DND-41 (cell line): ENCODE measurements at regions not wholly inside any gene's neighbourhood (a gene's known extent, or its start where the extent isn't known, plus 50 kb on each side); places are given as distances from the start of the nearest gene placed in this dataset.

Source experiments
- EZH2 ChIP-seq: IDR thresholded peaks from 3 replicates; pipeline ENCODE4 v1.6.1; 2012; ENCODE audit warnings: borderline replicate concordance, low read depth, mild to moderate bottlenecking, moderate library complexity, low read length, inconsistent platforms; ENCODE audit not compliant: severe bottlenecking
- TF ChIP-seq, protein P1 (sequence below): IDR thresholded peaks from 2 replicates; pipeline ENCODE4 v1.5.1; 2012; ENCODE audit warnings: borderline replicate concordance, low read length, moderate library complexity, mild to moderate bottlenecking; ENCODE audit not compliant: poor library complexity, severe bottlenecking; ENCODE audit errors: extremely low read depth

- TF ChIP-seq, protein P1, sequence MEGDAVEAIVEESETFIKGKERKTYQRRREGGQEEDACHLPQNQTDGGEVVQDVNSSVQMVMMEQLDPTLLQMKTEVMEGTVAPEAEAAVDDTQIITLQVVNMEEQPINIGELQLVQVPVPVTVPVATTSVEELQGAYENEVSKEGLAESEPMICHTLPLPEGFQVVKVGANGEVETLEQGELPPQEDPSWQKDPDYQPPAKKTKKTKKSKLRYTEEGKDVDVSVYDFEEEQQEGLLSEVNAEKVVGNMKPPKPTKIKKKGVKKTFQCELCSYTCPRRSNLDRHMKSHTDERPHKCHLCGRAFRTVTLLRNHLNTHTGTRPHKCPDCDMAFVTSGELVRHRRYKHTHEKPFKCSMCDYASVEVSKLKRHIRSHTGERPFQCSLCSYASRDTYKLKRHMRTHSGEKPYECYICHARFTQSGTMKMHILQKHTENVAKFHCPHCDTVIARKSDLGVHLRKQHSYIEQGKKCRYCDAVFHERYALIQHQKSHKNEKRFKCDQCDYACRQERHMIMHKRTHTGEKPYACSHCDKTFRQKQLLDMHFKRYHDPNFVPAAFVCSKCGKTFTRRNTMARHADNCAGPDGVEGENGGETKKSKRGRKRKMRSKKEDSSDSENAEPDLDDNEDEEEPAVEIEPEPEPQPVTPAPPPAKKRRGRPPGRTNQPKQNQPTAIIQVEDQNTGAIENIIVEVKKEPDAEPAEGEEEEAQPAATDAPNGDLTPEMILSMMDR, result no peak
- no peak for TF ChIP-seq EZH2
These were observed 79.4 kb downstream of the FAM241B start for GRCh38 chr10:69709366-69709941.
